ENCODE measurements at regions not wholly inside any gene's neighbourhood (a gene's known extent, or its start where the extent isn't known, plus 50 kb on each side); places are given as distances from the start of the nearest gene placed in this dataset.

DNA sequence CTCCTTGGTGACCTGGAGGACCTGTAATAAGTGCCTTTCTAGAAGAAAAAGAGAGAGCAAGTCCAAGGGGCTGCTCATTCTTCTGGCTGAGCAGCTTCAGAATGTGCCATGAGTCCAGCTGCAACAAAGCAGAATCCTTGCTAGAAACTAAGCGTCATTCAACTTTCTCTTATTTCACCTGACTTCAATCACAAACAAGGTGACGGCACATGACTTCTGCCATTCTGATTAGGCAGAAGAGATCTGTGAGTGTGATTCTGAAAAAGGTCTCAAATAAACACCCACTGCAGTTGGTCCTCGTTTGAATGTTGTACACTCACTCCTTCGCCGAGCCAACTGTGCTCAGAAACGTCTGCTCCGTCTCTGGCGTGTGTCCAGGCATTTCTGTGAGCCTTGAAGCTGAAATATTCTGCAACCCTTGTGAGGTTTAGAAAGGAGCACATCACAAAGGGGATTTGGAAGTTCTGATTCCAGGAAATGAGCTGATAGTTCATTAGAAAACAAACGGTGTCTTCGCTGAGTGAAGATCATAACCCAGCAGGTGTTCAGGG lies 623.8 kb upstream of the KIRREL3 start:
- no peak for DNase-seq

DNA sequence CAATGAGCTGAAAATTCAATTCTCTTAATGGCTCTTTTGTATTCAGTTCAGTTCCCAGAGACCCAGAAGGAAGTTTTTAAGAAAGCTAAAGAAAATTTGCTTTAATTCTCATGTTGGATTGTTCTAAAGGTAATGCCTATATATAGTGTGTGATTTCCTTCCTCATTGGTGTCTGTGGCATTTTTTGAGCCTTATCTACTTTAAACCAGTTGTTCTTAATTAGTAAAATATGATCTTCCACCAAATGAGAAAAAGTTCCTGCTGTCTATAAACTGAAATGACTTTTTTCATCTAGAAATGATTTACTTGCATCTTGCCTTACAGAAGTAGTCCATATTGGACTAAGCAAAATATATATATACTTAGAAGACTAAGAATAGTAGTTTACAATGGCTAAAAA lies 622.1 kb upstream of the KIRREL3 start:
- no peak for DNase-seq

- no peak for DNase-seq
Observed at GRCh38 chr11:127620671-127621070, 620.1 kb upstream of the KIRREL3 start.

GRCh38 chr11:127619946-127620345 lies 619.4 kb upstream of the KIRREL3 start:
- DNase-seq = no peak

DNA sequence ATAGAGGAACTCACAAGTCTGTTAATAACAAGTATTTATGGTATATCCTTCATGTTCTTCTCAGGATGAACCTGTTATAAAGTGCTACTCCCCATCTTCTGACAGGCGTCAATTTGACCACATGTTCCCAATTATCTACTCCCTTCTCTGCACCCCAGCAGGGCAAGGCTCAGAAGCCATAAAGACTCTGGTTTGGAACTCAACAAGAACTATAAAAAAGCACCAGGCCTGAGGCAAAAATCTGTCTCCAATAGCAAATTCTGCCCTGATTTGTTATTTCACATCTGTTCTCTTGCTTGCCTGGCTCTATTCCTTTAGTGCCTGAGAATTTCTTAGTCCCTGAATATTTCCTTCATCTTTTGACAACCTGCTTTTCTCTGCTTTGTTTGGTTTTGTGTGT lies 618.2 kb upstream of the KIRREL3 start:
- DNase-seq = no peak

GRCh38 chr11:127616158-127616557 lies 615.6 kb upstream of the KIRREL3 start:
- no peak for DNase-seq

GRCh38 chr11:127612607-127613006 lies 612.0 kb upstream of the KIRREL3 start:
- DNase-seq = no peak

DNA sequence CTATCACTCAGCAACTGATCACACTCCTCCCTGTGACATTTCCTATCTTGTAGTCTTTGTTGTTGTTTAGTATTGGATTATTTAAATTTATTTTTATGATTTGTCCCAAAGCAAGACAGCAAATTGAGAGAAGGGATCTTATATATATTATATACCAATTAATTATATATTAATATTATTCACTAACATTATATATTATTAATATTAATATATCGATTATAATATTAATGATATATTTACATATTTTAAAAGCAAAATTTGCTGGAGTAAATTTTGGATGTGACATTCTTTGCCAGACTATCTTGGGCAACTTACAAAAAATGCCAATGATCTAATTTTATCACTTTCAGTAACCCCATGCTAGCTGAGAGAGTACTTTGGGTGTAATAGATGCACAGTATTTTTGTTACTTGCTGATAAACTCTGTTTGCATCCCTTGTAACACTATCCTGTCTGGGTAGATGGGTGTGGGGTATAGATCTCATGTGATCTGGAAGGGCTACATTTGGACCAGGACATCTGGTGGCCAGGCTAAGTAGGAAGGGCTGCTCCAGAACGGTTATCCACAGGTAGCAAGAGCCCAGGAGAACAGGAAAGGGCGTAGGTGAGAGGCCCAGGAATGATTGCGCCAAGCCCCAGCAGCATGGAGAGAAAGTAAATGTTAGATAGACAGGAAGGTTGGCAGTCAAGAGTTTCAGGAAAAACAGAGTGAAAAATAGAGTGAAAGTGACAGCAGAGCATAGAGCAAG lies 608.6 kb upstream of the KIRREL3 start:
- DNase-seq = no peak

DNA sequence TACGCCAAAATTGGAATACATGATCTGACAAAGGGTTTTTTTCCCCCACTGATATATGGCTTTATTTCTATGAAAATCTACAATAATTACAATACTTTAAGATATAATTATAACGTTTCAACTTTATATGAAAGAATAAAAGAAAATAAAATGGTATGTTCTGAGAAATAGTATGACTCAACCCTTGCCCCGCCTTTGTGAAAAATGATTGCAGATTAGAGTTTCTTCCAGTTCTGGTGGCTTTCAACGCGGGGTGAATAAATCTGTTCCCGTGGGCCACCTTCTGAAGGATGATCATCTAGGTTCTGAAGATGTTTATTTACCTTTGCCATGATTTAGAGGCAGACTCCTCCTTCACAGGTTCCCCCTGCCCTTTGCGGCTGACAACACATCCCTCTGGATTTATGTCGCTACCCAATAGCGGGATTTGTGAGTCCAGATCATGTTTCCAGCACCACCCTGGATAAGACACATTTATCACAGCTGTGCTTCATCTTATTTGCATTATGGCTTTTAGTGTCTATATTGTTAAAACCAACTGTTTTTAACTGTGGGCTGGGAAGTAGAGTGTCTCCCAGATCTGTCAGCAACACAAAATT lies 607.0 kb upstream of the KIRREL3 start:
- DNase-seq = no peak

GRCh38 chr11:127601578-127601977 lies 601.0 kb upstream of the KIRREL3 start:
- DNase-seq = no peak

GRCh38 chr11:127600674-127601073 lies 600.1 kb upstream of the KIRREL3 start:
- no peak for DNase-seq

GRCh38 chr11:127598476-127598875 lies 597.9 kb upstream of the KIRREL3 start:
- DNase-seq = no peak

- DNase-seq = no peak
Observed at GRCh38 chr11:127596433-127596832, 595.9 kb upstream of the KIRREL3 start.

GRCh38 chr11:127592371-127592770 lies 591.8 kb upstream of the KIRREL3 start:
- no peak for DNase-seq

DNA sequence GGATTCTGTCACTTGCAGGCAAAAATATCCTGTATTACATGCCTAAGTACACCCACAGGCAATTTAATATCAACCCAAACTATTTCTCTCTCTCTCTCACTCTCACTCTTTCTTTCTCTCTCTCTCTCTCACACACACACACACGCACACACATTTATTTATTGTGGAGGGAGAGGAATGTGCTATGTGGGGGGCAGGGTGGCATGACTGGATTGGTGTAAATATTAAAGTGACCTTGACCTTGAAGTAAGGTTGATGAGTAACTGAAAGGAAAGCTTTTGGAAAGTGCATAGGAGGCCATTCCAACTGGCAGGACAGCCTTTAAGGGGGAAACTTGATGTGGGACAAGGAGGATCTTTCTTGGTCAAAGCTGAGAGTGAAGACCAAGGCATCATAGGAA lies 589.7 kb upstream of the KIRREL3 start:
- DNase-seq = no peak

DNA sequence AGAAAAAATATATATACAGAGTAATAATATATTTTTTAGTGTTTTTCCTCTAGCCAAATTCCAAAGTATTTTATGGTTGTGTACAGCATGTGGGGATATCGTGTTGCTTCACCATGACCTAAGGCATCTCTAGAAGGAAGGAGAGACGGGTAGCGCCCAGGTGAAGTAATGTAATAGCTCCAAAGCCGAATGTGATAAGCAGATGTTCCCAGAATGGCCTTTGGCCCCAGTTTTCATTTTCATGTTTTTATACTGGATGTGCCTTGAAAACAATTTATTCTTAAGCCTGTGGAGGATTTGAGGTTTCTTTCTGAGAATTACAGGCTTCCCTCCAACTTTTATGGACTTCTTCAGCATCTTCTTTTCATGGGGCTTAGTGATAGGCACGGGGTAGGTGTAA lies 587.9 kb upstream of the KIRREL3 start:
- DNase-seq = no peak

- DNase-seq = no peak
Observed at GRCh38 chr11:127587511-127587910, 586.9 kb upstream of the KIRREL3 start.

GRCh38 chr11:127576210-127576609 lies 575.6 kb upstream of the KIRREL3 start:
- no peak for DNase-seq

GRCh38 chr11:127574478-127574877 lies 573.9 kb upstream of the KIRREL3 start:
- DNase-seq = no peak

DNA sequence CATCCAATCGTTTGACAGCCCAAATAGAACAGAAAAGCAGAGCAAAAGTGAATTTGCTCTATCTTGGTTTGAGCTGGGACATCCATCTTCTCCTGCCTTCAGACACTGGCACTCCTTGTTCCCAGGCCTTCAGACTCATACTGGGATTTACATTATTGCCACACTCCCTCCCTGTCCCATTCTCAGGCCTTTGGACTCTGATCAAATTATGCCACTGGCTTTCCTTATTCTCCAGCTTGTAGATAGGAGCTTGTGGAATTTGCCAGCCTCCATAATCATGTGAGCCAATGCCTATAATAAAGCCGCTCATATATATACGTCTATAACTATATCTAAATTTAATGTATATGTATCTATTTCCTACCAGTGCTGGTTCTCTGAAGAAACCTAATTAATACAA lies 568.3 kb upstream of the KIRREL3 start:
- no peak for DNase-seq

- no peak for DNase-seq
Observed at GRCh38 chr11:127567237-127567932, 566.8 kb upstream of the KIRREL3 start.

DNA sequence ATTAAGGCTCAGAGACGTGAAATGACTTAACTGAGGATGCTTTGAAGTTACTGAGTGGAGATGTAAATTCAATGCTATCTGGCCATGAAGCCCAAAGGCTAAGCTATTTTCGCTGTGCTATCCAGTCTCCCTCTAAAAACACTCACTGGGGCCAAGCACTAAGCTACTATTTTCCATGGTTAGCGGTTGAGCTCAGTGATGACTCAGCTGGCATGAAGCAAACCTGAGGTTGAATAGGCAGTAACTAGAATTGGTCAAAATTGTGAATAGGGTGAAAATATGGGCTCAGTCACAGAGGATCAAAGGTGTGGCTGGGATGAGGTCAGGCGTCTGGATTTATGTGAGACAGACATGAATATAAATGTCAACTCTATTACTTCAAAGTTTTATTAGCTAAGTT lies 564.2 kb upstream of the KIRREL3 start:
- no peak for DNase-seq

DNA sequence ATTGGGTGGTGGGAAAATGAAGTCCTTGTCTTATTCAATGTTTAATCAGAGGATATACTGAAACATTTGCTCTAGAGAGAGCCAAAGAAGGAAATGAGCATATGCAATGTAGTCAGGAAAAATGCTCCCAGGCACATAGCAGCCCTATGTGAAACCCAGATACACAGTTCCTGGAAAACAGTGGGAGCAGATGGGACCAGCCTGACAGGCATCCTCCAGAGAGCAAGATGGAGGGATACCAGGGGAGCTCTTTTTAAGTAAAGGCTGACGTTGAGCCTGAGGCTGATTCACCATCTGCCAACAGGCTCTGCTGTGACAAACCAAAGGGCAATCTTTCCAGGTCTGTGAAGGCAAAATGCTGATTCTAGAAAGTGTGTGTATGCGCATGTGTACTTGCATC lies 559.4 kb upstream of the KIRREL3 start:
- no peak for DNase-seq

DNA sequence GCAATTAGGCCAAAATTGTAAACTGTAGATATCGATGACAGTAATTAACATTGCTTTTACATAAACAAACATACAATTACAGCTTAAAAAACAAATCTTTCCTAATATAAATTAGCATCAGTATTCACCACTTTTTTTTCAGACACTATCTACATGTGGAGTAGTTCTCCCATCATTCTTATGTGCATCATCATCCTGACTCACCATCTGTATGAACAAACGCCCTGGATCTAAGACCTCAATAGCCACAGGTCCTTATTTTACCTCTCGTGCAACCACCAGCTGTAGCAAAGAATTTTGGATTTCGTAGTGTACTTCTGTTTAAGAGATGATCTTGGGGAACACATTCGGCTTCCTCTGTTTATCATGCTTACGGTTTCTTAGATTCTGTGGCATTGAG lies 551.9 kb upstream of the KIRREL3 start:
- no peak for DNase-seq
